Neural crest cell (in vitro differentiated cells): ENCODE measurements at regions not wholly inside any gene's neighbourhood (a gene's known extent, or its start where the extent isn't known, plus 50 kb on each side); places are given as distances from the start of the nearest gene placed in this dataset.

Source experiments
- DNase-seq: peaks from one replicate; pipeline ENCODE4 v3.0.0; 2021; ENCODE audit warnings: low read depth, mixed read lengths, low spot score
- H3K27ac Mint-ChIP-seq: one replicate; pipeline ENCODE4 v1.8.0; 2021; ENCODE audit warnings: mild to moderate bottlenecking, mixed read lengths; ENCODE audit not compliant: unreplicated experiment
- H3K27me3 Mint-ChIP-seq: 2 replicates; pipeline ENCODE4 v1.8.0; 2021; ENCODE audit warnings: low read depth, mild to moderate bottlenecking, mixed read lengths
- H3K36me3 Mint-ChIP-seq: 2 replicates; pipeline ENCODE4 v1.8.0; 2021; ENCODE audit warnings: low read depth, mild to moderate bottlenecking, mixed read lengths
- H3K4me1 Mint-ChIP-seq: 2 replicates; pipeline ENCODE4 v1.8.0; 2021; ENCODE audit warnings: mixed read lengths
- H3K4me3 Mint-ChIP-seq: one replicate; pipeline ENCODE4 v1.8.0; 2021; ENCODE audit warnings: mild to moderate bottlenecking, mixed read lengths
- H3K9me3 Mint-ChIP-seq: 2 replicates; pipeline ENCODE4 v1.8.0; 2021; ENCODE audit warnings: mixed read lengths
- CTCF ChIP-seq: fragments of 200-600 bp; sonication (generic); conservative IDR thresholded peaks from 2 replicates; pipeline ENCODE4 v1.5.0; 2021; ENCODE audit warnings: antibody characterized with exemption, mild to moderate bottlenecking

GRCh38 chr9:86807367-86807976, 139.8 kb downstream of the GAS1 start:
- H3K27me3 Mint-ChIP-seq = no peaks in the 10 kb centered on the region
- H3K36me3 Mint-ChIP-seq = no peaks in the 10 kb centered on the region
- peaks cover 31% of the 10 kb centered on the region for H3K4me1 Mint-ChIP-seq
- no peak overlapping the region for H3K27ac Mint-ChIP-seq
- peaks cover 6% of the 10 kb centered on the region for H3K9me3 Mint-ChIP-seq
- H3K4me3 Mint-ChIP-seq = no peak overlapping the region
- peak; percentile 21 for DNase-seq
- no peak for TF ChIP-seq CTCF

- Mint-ChIP-seq H3K9me3 (peaks cover 6% of the 10 kb centered on the region), H3K36me3 (no peaks in the 10 kb centered on the region), H3K4me3 (no peak overlapping the region), H3K4me1 (peaks cover 18% of the 10 kb centered on the region), H3K27ac (no peak overlapping the region), H3K27me3 (no peaks in the 10 kb centered on the region)
- no peak for DNase-seq
- TF ChIP-seq CTCF = no peak
Measured at GRCh38 chr9:86804011-86804410, 143.3 kb downstream of the GAS1 start.

- H3K27me3 Mint-ChIP-seq = no peaks in the 10 kb centered on the region
- no peak for TF ChIP-seq CTCF
- H3K4me3 Mint-ChIP-seq = no peak overlapping the region
Measured at GRCh38 chr9:86802900-86803673, 144.2 kb downstream of the GAS1 start.

GRCh38 chr9:86801246-86801645, 146.1 kb downstream of the GAS1 start:
- Mint-ChIP-seq H3K4me3 (no peak overlapping the region), H3K9me3 (peaks cover 6% of the 10 kb centered on the region), H3K36me3 (no peaks in the 10 kb centered on the region), H3K4me1 (peaks cover 29% of the 10 kb centered on the region), H3K27ac (no peak overlapping the region), H3K27me3 (no peaks in the 10 kb centered on the region)
- no peak for TF ChIP-seq CTCF
- DNase-seq = no peak

More at GRCh38 chr9:86802900-86803673, 144.2 kb downstream of the GAS1 start:
- peaks cover 6% of the 10 kb centered on the region for H3K9me3 Mint-ChIP-seq
- DNase-seq = no peak
- no peaks in the 10 kb centered on the region for H3K36me3 Mint-ChIP-seq
- H3K4me1 Mint-ChIP-seq = peaks cover 18% of the 10 kb centered on the region
- no peak overlapping the region for H3K27ac Mint-ChIP-seq

GRCh38 chr9:86800681-86801080, 146.6 kb downstream of the GAS1 start:
- Mint-ChIP-seq H3K27me3 (no peaks in the 10 kb centered on the region), H3K36me3 (no peaks in the 10 kb centered on the region), H3K4me3 (no peak overlapping the region), H3K27ac (no peak overlapping the region), H3K4me1 (peaks cover 35% of the 10 kb centered on the region), H3K9me3 (peaks cover 6% of the 10 kb centered on the region)
- no peak for TF ChIP-seq CTCF
- DNase-seq = no peak
